Breast epithelium (tissue), 3 donors: ENCODE measurements at regions not wholly inside any gene's neighbourhood (a gene's known extent, or its start where the extent isn't known, plus 50 kb on each side); places are given as distances from the start of the nearest gene placed in this dataset.

Source experiments
- POLR2A ChIP-seq: fragments of 450-650 bp; IDR thresholded peaks from one replicate; pipeline ENCODE4 v1.6.1; 2016; ENCODE audit warnings: antibody characterized with exemption, mild to moderate bottlenecking, moderate library complexity
- POLR2AphosphoS5 ChIP-seq, 3 donors: sonication (generic); formaldehyde crosslinking; IDR thresholded peaks; one replicate each; pipeline ENCODE4 v1.6.1; 2017; ENCODE audit warnings: antibody characterized with exemption in 3 of 3

- no peak for TF ChIP-seq POLR2A
- TF ChIP-seq POLR2AphosphoS5 (IDR thresholded peaks at IDR 0.05): no peak
These were observed 149.1 kb upstream of the PRKCQ start for GRCh38 chr10:6729071-6729774.
